RWPE2 (cell line): ENCODE measurements at regions not wholly inside any gene's neighbourhood (a gene's known extent, or its start where the extent isn't known, plus 50 kb on each side); places are given as distances from the start of the nearest gene placed in this dataset.

Experiments used
- ATAC-seq: fragments of 200-7000 bp; cut with Tn5 transposase; 3 replicates; pipeline ENCODE4 v1.9.1; 2021; ENCODE audit warnings: low read depth
- DNase-seq: peaks from one replicate; pipeline ENCODE4 v3.0.0-alpha.2; 2020; ENCODE audit warnings: low spot score
- H3K27ac ChIP-seq: fragments of 450-650 bp; 2 replicates; pipeline ENCODE4 v1.5.1; 2017; ENCODE audit warnings: mild to moderate bottlenecking; ENCODE audit not compliant: poor library complexity, severe bottlenecking
- H3K27me3 ChIP-seq: fragments of 250-450 bp; sonication (Bioruptor Pico); 2 replicates; pipeline ENCODE4 v1.5.1; 2021; ENCODE audit warnings: mild to moderate bottlenecking, moderate library complexity; ENCODE audit not compliant: insufficient read depth, poor library complexity, severe bottlenecking
- H3K36me3 ChIP-seq: fragments of 250-450 bp; sonication (Bioruptor Pico); 2 replicates; pipeline ENCODE4 v1.5.1; 2020; ENCODE audit warnings: low read depth, mild to moderate bottlenecking, moderate library complexity
- H3K4me1 ChIP-seq: fragments of 250-450 bp; sonication (Bioruptor Pico); 2 replicates; pipeline ENCODE4 v1.5.1; 2021; ENCODE audit warnings: mild to moderate bottlenecking, moderate library complexity; ENCODE audit not compliant: insufficient read depth, poor library complexity, severe bottlenecking
- H3K4me3 ChIP-seq: fragments of 250-450 bp; sonication (Bioruptor Pico); 2 replicates; pipeline ENCODE4 v1.5.1; 2021; ENCODE audit warnings: mild to moderate bottlenecking, moderate library complexity; ENCODE audit not compliant: severe bottlenecking
- H3K9me3 ChIP-seq: fragments of 250-450 bp; sonication (Bioruptor Pico); 2 replicates; pipeline ENCODE4 v1.5.1; 2021; ENCODE audit warnings: mild to moderate bottlenecking, moderate library complexity; ENCODE audit not compliant: severe bottlenecking
- CTCF ChIP-seq: fragments of 450-650 bp; IDR thresholded peaks from one replicate; pipeline ENCODE4 v1.5.1; 2017; ENCODE audit warnings: mild to moderate bottlenecking, moderate library complexity; ENCODE audit not compliant: poor library complexity, severe bottlenecking

GRCh38 chr4:84024405-84024804, 474.7 kb downstream of the NKX6-1 start:
- no peak for DNase-seq
- no peak for ATAC-seq
- no peak for TF ChIP-seq CTCF
- Histone ChIP-seq H3K4me1 (no peaks in the 10 kb centered on the region), H3K4me3 (no peak overlapping the region), H3K36me3 (no peaks in the 10 kb centered on the region), H3K27me3 (no peaks in the 10 kb centered on the region), H3K27ac (no peak overlapping the region), H3K9me3 (no peaks in the 10 kb centered on the region)

GRCh38 chr4:84022564-84022963, 476.5 kb downstream of the NKX6-1 start:
- ATAC-seq (no peak), DNase-seq (no peak)
- no peak for TF ChIP-seq CTCF
- Histone ChIP-seq H3K27ac (no peak overlapping the region), H3K27me3 (no peaks in the 10 kb centered on the region), H3K36me3 (no peaks in the 10 kb centered on the region), H3K4me1 (no peaks in the 10 kb centered on the region), H3K9me3 (no peaks in the 10 kb centered on the region), H3K4me3 (no peak overlapping the region)

GRCh38 chr4:84019626-84020025, 479.5 kb downstream of the NKX6-1 start:
- Histone ChIP-seq H3K36me3 (no peaks in the 10 kb centered on the region), H3K9me3 (no peaks in the 10 kb centered on the region), H3K4me1 (no peaks in the 10 kb centered on the region), H3K4me3 (no peak overlapping the region), H3K27ac (no peak overlapping the region), H3K27me3 (no peaks in the 10 kb centered on the region)
- ATAC-seq (no peak), DNase-seq (no peak)
- no peak for TF ChIP-seq CTCF

GRCh38 chr4:84003046-84003445, 467.1 kb downstream of the GPAT3 start:
- Histone ChIP-seq H3K27ac (no peak overlapping the region), H3K4me1 (no peaks in the 10 kb centered on the region), H3K36me3 (no peaks in the 10 kb centered on the region), H3K27me3 (no peaks in the 10 kb centered on the region), H3K4me3 (no peak overlapping the region), H3K9me3 (no peaks in the 10 kb centered on the region)
- no peak for DNase-seq
- TF ChIP-seq CTCF, result no peak
- no peak for ATAC-seq

GRCh38 chr4:84001876-84002569, 466.1 kb downstream of the GPAT3 start:
- no peaks in the 10 kb centered on the region for H3K27me3 ChIP-seq
- DNase-seq, result no peak
- ATAC-seq, result no peak
- no peak overlapping the region for H3K4me3 ChIP-seq
- H3K9me3 ChIP-seq, result no peaks in the 10 kb centered on the region
- TF ChIP-seq CTCF, result no peak
- H3K27ac ChIP-seq, result no peak overlapping the region
- no peaks in the 10 kb centered on the region for H3K4me1 ChIP-seq
- no peaks in the 10 kb centered on the region for H3K36me3 ChIP-seq
